Endothelial cell of umbilical vein (primary cell): ENCODE measurements at regions not wholly inside any gene's neighbourhood (a gene's known extent, or its start where the extent isn't known, plus 50 kb on each side); places are given as distances from the start of the nearest gene placed in this dataset.

Source experiments
- CTCF ChIP-seq, 2 donors: IDR thresholded peaks; 1 replicate in 1 of 2; 2 replicates in 1 of 2; pipeline ENCODE4 v1.5.1; 2011; ENCODE audit warnings: low read length in 2 of 2, mild to moderate bottlenecking in 2 of 2, moderate library complexity in 2 of 2, control low read depth in 1 of 2, inconsistent platforms in 1 of 2, low read depth in 1 of 2; ENCODE audit not compliant: insufficient read depth in 1 of 2; ENCODE audit errors: extremely low read depth in 1 of 2
- EZH2 ChIP-seq: IDR thresholded peaks from 2 replicates; pipeline ENCODE4 v1.6.1; 2012; ENCODE audit warnings: borderline replicate concordance, low read depth, mild to moderate bottlenecking, moderate library complexity, low read length, inconsistent platforms; ENCODE audit not compliant: severe bottlenecking
- GATA2 ChIP-seq: IDR thresholded peaks from 2 replicates; pipeline ENCODE4 v1.7.0; 2011; ENCODE audit warnings: low read depth, mild to moderate bottlenecking, moderate library complexity, mixed read lengths, low read length; ENCODE audit not compliant: insufficient read length, insufficient read depth
- JUN ChIP-seq: IDR thresholded peaks from 2 replicates; pipeline ENCODE4 v1.6.1; 2011; ENCODE audit warnings: borderline replicate concordance, low read depth; ENCODE audit not compliant: insufficient read length, insufficient read depth
- MAX ChIP-seq: IDR thresholded peaks from 2 replicates; pipeline ENCODE4 v1.6.1; 2011; ENCODE audit not compliant: insufficient read depth, insufficient read length
- MYC ChIP-seq: IDR thresholded peaks from one replicate; pipeline ENCODE4 v1.6.1; 2011; ENCODE audit warnings: mild to moderate bottlenecking, low read depth, low read length
- POLR2A ChIP-seq: IDR thresholded peaks from 2 replicates; pipeline ENCODE4 v1.6.1; 2012; ENCODE audit warnings: low read depth, mild to moderate bottlenecking, control low read depth, low read length

GRCh38 chr15:62904041-62904910, 138.3 kb upstream of the TPM1 start:
- TF ChIP-seq POLR2A (no peak), CTCF (IDR thresholded peaks at IDR 0.05; ENCODE audit: extremely low read depth in 1 of 2, insufficient read depth in 1 of 2, low read depth in 1 of 2, low read length in 2 of 2) (no peak), EZH2 (no peak), GATA2 (no peak), JUN (no peak), MAX (no peak), MYC (no peak)
